NCI-H2227 treated with DMSO at 0.1 percent for 48 hours (cell line): ENCODE measurements at regions not wholly inside any gene's neighbourhood (a gene's known extent, or its start where the extent isn't known, plus 50 kb on each side); places are given as distances from the start of the nearest gene placed in this dataset.

Experiments
- DNase-seq: peaks from one replicate; lab custom pipeline; 2025; lab: John Stamatoyannopoulos, UW

DNA sequence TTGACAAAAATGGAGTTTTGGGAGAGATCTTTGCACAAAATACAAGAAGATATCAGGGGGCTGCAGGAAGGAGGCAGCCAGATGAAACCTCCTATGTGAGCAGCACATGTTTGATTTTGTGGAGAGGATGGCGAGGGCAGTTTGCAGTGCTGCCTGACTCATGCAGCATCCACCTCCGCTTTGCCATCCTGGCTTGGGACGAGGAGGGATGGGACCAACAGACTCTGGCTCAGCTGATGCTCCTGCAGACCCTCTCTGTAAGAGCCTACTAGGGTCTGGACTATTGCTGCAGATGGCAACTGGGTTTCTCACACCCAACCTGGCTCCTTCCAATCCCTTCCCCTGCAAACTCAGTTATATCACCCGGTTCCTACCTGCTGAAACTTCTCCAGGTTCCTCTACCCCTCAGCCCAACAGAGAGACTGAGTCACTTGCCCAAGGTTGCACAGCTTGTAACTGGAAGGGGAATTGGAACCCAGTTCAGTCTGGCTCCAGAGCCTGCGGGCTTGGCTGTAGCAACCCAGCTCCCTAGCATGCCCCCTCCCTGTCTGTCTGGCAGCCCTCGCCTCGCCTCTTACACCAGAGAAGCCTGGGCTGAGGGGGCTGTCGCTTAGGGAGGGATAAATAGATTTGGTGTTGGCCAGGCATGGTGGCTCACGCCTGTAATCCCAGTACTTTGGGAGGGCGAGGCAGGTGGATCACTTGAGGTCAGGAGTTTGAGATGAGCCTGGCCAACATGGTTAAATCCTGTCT lies 205.8 kb downstream of the PTPRU start:
- DNase-seq, result no peak

DNA sequence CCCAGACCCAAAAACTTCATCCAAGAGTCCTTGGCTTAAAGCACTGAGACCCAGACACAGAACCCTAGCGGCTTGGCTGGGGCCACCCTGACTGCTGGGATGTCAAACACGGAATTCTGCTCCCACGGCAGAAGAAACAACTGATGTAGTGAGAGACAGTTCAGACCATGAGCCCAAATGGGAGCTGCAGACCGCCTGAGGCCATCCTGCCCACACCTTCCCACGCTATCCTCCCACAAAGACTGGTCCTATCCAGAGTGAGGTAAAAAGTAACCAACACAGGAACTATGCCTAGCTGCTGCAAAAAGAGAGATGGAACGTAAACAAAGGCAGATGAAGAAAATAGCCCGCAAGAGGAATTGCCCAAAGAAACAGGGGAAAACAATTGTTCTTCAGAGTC lies 203.3 kb downstream of the PTPRU start:
- no peak for DNase-seq

DNA sequence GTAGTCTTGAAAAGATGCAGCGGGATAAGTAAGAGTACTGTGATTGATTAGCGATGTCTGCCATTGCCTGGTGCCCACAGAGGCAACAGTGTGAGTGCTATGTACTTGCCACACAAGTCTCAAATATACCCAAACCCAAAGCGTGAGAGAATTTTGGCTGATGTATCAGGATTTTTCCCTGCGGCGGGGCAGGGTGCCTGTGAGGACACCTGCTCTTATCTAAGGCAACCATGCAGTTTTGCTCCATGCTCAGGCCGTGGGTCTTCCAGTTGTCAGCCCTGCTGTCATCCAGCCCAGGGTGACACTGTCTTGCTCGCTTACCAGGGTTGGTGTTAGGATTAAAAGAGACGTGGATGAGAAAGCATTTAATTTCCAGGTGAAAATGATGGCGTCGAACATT lies 202.7 kb downstream of the PTPRU start:
- DNase-seq, result no peak

DNA sequence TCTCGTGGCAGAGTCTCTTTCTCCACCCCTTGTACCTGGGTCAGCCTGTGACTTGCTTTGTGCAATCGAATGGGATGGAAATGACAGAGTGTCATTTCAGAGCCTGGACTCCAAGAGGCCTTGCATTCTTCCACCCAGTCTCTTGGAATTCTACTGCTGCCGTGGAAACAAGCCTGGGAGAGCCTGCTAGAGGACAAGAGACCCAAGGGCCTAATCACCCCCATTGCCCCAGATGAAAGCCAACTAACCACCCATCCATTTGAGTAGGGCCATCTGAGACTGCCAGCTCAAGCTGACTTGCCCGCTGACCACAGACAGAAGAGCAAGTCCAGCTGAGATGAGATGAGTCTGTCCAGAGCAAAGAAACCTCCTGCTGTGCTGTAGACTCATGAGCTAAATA lies 201.6 kb downstream of the PTPRU start:
- no peak for DNase-seq

DNA sequence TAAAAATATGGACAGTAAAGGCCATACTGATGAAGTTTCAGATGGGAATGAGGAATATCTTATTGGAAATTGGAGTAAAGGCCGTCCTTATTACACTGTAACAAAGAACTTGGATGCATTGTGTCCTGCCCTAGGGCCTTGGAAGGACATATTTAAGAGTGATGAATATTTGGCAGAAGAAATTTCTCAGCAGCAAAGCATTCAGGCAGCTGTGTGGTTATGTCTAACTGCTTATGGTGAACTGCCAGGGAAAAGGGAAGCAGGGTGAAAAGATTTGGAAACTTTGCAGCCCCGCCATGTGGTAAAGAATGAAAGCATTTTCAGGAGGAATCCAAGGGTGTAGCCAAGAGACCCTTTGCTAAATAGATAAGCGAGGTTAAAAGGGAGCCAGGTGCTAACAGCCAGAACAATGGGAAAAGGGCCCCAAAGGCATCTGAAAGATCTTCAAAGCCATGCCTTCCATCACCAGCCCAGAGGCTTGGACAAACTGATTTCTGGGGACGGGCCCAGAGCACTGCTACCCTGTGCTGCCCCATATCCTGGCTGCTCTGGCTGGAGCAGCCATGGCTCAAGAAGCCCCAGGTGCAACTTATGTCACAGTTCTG lies 200.0 kb downstream of the PTPRU start:
- DNase-seq, result no peak

DNA sequence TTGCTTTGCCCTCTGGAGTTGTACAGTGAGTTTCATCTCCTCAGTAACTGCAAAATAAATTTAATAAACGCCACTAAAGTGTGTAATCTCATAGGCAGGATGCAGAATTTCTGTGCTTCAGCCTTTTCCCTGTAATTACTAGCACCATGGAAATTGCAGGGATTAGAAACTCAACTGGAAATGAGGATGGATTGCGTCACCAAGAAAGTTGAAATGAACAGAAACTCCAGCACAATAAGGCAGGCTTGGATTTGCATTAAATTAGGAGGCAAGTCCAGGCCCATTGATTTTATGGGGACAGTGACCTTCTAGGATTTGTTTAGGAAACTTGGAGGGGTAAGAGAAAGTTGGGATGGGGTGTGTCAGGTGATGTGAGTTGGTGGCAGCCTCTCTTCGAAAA lies 197.5 kb downstream of the PTPRU start:
- DNase-seq, result no peak

DNA sequence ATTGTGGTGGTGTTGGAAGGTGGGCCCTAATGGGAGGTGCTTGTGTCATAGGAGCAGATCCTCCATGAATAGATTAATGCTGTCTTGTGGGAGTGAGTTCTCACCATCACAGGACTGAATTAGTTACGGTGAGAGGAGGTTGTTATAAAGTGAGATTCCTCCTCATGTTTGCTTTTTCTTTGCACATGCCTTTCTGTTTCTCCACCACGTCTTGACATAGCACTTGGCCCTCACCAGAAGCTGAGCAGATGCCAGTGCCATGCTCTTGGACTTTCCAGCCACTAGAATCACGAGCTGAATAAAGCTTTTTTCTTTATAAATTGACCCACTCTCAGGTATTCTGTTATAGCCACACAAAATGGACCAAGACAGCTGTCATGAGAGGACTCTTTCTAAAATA lies 194.8 kb downstream of the PTPRU start:
- no peak for DNase-seq

DNA sequence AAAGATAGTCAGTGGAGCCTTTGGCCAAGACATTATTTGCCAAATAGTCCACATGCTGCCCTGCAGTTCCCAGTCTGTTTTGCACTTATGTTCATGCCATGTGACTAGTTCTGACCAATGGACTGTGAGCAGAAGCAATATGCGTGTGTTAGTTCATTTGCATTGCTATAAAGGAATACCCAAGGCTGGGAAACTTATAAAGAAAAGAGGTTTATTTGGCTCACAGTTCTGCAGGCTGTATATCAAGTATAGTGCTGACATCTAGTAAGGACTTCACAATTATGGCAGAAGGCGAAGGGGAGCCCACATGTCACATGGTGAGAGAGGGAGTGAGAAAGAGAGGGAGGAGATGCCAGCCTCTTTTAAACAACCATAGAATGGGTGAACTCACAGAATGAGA lies 193.3 kb downstream of the PTPRU start:
- no peak for DNase-seq

DNA sequence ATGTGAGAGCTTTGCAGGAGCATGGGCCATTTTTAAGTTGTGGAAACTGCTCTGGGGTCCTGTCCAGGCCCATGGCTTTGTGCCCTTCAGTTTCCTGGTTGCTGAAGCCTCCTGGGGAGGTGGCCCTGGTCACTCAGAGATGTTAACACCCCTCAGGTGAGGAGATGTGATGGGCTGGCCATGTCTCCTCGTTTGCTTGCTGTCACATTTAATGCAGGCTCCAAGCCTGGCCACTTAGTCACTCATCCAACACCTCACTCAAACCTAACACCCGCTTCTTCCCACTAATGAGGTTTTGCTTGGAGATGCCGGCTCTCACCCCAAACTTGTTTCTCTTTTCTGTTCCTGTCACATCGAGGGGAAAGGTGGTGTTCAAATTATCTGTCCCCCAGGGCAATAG lies 192.7 kb downstream of the PTPRU start:
- DNase-seq, result no peak

DNA sequence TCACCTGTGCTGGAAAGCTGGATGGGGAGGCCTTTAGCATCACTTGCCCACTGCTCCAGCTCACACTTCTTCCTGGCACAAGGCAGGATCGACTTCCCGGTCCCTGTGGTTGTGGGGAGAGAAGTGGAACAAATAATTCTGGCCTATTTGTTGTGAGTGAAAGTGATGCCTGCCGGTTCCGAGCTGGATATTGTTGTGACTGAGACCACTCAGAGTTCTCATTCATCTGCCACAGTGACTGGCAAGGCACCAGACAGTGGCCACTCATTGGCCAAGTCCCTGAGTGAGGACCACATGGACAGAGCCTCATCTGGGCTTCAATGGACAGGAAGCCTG lies 191.9 kb downstream of the PTPRU start:
- DNase-seq, result no peak

DNA sequence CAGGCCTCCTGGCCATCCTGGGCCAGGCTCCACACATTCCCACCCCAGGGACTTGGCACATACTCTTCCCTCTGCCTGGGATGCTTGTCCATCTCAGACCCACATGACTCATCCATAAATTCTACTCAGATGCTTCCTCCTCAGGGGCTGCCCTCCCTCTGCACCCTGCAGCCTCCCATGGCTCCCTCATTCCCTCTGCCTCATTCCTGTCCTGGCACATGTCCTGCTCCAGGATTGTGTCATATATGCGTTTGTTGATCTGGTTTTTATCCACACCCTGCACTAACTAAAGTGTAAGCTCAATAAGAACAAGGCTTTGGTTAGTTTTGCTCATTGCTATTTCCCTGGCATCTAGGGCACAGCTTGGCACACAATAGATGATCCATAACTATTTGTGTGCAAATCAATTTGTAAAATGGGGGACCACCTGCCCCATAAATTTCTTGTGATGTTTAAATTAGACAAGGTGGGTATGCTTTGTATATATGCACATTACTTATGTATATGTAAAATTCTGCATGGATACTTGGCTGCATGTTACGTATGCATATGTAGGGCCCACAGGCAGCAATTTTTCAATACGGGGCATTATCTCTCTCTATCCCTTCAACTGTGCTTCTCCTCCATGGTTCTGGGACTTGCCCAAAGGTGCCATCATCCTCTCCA lies 191.4 kb downstream of the PTPRU start:
- no peak for DNase-seq

DNA sequence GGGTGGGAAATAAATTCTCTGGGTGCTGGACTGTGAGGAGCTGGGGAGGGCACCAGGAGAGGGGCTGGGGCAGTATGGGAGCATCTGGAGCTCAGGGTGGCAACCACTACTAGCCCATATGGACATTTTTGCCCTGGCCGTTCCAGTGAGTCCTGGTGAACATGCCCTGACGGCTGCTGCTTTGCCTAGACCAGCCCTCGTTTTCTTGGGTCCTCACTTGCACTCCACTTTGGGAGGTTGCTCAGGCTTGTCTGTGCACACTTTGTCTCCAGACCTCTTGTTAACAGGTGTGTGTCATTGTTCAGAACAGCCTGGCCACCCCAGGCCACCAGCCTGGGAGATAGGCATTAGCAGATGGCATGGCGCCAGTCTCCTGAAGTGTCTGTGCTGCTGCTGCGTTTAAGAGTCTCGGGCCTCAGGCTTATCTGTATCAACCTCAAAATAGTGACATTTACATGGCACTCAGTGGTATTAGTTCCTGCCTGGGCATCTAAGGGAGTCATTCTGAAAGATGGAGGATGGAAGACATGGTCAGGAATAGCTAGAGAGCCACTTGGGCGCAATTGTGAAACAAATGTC lies 190.5 kb downstream of the PTPRU start:
- no peak for DNase-seq

DNA sequence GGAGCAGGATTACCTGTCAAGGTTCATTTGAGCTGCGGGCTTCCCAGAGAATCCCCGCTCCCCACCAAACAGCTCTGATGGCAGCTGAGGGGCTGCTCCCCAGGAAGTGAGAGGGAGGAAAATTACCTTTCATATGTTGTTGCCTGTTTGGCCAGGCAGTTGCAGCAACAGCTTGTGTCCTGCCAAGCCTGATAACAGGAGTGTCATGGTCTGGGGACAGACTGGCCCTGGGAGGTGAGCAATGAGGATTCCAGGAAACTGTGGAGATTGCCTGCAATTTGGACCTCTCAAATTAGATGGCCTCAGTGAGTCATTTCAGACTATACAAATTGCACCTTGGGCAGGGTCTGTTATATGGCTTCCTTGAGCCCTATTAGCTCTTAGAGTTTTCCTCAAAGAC lies 189.3 kb downstream of the PTPRU start:
- DNase-seq, result no peak

DNA sequence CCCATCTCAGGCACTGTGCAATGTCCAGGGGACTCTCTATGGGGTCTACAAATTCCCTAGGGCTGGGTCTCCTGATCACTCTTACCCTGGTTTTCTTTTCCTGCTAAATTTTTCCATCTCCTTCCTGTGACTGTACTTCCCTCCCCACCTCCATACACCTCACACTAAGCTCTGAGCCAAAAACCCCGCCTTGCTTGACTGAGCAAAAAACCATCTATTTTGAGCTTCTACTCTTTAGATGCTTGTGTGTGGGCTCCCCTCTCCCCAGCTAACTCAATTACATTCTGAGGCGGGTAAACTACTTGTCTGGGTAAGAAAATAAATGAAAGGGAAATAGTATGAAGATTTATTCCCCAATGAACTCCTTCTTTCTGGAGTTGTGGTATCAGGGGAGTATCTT lies 187.9 kb downstream of the PTPRU start:
- DNase-seq, result no peak

DNA sequence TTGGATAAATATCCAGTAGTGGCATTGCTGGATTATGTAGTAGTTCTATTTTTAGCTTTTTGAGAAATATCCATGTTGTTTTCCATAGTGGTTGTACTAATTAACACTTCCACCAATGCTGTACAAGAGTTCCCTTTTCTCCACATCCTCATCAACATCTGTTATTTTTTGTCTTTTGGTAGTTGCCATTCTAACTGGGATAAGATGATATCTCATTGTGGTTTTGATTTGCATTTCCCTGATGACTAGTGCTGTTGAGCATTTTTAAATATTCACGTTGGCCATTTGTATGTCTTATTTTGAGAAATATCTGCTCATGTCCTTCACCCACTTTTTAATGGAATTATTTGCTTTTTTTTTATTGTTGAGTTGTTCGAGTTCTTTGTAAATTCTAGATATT lies 183.9 kb downstream of the PTPRU start:
- DNase-seq, result no peak

DNA sequence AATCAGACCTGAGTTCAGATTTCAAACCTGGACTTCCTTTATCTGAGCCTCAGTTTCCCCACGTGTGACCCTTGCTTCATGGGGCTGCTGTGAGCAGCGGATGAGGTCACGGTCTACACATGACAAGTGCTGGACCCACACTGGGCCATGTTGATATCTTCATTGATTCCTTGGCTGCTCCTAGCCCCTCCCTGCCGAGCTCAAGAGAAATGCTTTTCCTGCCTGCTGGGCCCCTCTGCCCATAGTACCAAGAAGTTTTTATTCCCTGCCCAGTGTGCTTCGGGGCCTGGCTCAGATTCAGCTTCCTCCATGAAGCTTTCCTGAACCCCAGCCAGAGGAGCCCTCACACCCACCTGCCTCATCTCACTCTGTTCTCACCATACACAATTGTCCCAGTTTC lies 181.6 kb downstream of the PTPRU start:
- DNase-seq, result no peak

DNA sequence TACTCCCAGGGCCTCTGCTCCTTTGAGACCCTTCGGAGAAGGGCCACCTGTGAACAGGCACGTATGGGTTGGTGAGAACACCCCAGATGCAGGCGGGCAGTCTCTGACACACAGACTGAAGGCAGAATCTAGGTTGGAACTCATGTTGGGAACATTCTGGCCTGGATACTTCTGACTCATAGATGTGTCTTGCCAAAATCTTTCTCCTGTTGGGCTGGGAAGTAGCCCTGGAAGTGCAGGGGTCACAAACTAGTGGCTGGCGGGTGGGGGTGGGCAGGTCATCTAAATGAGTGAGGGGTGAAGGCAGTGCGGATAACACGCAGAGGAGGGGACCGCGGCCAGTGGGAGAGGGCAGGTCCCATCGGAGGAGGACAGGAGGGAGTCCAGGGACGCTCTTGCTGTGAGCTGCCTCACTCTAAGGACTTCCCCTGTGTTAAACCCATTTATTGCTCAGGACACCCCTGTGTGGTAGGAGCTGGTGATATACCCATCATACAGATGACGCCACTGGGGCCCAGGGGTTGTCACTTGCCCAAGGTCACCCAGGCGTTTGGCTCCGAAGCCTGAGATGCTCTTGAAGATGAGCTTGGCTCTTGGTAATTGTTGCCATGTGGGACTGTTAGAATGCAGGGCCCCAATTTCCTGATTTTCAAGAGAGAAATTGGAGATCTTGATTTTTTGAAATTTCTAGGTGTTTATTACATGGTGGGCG lies 181.0 kb downstream of the PTPRU start:
- DNase-seq, result no peak

DNA sequence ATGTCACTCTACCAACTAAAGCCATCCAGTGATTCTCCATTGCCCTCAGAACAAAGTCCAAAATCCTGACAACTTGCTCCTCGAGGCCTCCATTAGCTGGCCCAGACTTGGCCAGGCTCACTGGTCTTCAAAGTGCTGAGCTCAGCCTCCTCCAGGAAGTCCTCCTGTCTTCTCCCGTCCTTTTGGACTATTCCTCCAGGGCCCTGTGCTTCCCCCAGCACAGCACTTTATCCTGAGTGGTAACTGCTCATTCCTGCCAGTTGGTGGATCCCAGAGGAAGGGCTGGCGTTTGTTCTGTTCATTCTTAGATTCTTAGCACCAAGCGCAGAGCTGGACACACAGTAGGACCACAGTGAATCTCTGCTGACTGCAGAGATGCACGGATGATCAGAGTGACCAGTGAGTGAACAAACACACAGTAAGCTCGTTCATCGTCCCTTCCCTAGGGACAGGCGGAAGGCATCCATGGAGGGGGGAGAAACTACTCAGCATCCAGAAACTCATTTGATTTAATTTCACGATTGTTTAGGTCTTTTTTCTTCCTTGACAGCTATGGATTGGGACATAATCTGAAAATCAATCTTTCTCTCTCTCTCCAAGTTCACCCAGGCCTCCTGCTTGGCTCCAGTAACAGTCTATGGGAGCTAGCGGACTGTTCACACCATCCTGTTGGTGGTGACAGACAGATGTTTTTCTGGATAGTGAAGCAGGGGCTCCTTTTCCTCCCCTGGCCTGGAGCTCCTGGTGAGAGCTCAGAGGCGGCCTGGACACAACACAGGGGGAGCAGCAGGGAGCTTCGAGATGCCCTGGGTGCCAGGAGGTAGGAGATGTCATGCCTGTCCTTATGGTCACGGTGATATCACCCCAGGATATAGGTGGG lies 180.2 kb downstream of the PTPRU start:
- no peak for DNase-seq

DNA sequence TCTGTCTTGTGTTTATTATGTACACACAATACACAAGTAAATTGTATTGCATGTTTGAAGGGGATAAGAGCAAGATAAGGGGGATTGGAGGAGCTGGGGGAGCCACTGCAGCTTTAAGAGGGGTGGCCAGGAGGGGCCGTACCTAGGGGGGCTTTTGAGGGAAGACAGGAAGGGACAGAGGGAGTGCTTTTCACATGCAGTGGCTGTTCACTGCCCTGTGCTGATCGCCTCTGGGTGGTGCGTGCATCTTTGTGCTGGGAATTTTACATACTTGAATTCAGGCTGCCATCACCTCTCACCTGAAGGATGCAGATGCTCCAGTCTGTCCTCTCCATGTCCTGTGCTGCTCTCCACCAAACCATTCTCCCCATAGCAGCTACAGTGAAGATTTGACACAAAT lies 179.5 kb downstream of the PTPRU start:
- no peak for DNase-seq

DNA sequence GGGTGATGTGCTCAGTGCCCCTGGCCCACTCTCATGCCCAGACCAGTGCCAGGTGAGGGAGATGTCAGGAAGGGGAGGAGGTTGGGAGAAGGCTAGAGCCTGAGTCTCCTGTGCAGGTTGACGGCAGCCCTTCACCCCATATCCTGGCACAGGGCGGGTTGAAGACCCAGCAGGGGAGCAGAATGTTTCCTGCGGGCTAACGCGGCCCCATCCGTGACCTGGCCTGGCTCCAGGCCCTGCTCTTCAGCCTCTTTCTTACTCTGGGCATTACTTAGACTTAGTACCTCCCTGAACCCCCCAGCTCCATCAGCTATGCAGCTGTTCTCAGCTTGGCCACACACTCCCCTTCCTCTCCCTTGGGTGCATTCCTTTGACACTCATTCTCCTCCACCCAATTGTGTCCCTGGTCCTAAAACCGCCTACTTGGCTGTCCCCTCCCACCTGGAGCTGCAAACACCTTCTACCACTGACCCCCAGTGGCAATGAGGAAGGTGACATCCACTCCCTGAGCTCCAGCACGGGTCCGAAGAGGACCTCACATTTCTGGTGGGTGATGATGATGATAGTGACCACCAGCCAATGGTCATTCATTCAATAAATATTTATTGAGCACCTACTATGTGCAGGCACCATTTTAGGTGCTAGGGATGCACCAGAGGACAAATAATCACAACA lies 179.0 kb downstream of the PTPRU start:
- no peak for DNase-seq

DNA sequence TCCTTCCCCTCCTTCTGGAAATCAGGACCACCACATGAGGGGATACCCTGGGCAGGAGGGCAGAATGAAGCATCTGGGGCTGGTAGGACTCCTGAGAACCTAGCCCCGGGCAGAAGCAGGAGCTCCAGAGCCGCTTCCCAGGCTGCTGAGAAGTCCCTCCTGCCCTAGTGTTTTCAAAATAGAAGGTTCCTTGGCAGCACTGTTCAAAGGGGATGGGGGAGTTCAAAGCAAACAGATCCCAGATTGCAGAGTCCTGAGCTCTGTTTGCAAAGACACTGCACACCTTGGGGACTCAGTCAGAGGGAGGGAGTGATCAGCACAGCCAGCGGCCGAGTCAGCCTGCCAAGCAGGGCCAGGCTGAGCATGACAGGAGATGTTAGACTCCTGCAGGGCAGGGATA lies 177.8 kb downstream of the PTPRU start:
- no peak for DNase-seq
